Astrocyte (in vitro differentiated cells and primary cell): ENCODE measurements at regions not wholly inside any gene's neighbourhood (a gene's known extent, or its start where the extent isn't known, plus 50 kb on each side); places are given as distances from the start of the nearest gene placed in this dataset.
A peak's percentile ranks its signal among the peaks of the same experiment; 100 is the strongest.

Experiments
- DNase-seq: peaks from one replicate; pipeline ENCODE4 v3.0.0-alpha.2; 2010; ENCODE audit warnings: low read depth
- FAIRE-seq: peaks from 2 replicates; lab custom pipeline; 2011; peaks lifted over from hg19 to GRCh38; lab: Jason Lieb, UNC
- H2AFZ ChIP-seq: 2 replicates; pipeline ENCODE4 v1.6.0; 2012; ENCODE audit warnings: low read depth, low read length, inconsistent platforms
- H3K27ac ChIP-seq: 2 replicates; pipeline ENCODE4 v1.5.1; 2011; ENCODE audit warnings: low read depth, low read length, inconsistent platforms
- H3K27me3 ChIP-seq: 2 replicates; pipeline ENCODE4 v1.6.0; 2011; ENCODE audit warnings: low read length, inconsistent platforms; ENCODE audit not compliant: insufficient read depth
- H3K36me3 ChIP-seq: 2 replicates; pipeline ENCODE4 v1.5.1; 2011; ENCODE audit warnings: low read length, inconsistent platforms; ENCODE audit not compliant: insufficient read depth
- H3K4me1 ChIP-seq: 2 replicates; pipeline ENCODE4 v1.5.1; 2011; ENCODE audit warnings: low read length, inconsistent platforms; ENCODE audit not compliant: insufficient read depth
- H3K4me2 ChIP-seq: 2 replicates; pipeline ENCODE4 v1.6.0; 2012; ENCODE audit warnings: low read length, inconsistent platforms
- H3K4me3 ChIP-seq: 2 replicates; pipeline ENCODE4 v1.5.1; 2011; ENCODE audit warnings: low read depth, mild to moderate bottlenecking, low read length, inconsistent platforms; ENCODE audit not compliant: insufficient read depth
- H3K79me2 ChIP-seq: 2 replicates; pipeline ENCODE4 v1.6.0; 2012; ENCODE audit warnings: mild to moderate bottlenecking, low read length, inconsistent platforms; ENCODE audit not compliant: insufficient read depth
- H3K9ac ChIP-seq: 2 replicates; pipeline ENCODE4 v1.6.0; 2012; ENCODE audit warnings: mild to moderate bottlenecking, low read length, inconsistent platforms
- H3K9me3 ChIP-seq: 2 replicates; pipeline ENCODE4 v1.5.1; 2012; ENCODE audit warnings: low read depth, mild to moderate bottlenecking, low read length, inconsistent platforms; ENCODE audit not compliant: insufficient read depth
- H4K20me1 ChIP-seq: 2 replicates; pipeline ENCODE4 v1.6.0; 2012; ENCODE audit warnings: low read length, inconsistent platforms; ENCODE audit not compliant: insufficient read depth
- H3K27ac Mint-ChIP-seq: one replicate; pipeline ENCODE4 v1.8.0; 2021; ENCODE audit warnings: mild to moderate bottlenecking, mixed read lengths; ENCODE audit not compliant: unreplicated experiment
- H3K27me3 Mint-ChIP-seq: one replicate; pipeline ENCODE4 v1.8.0; 2021; ENCODE audit warnings: low read depth, mixed read lengths; ENCODE audit not compliant: unreplicated experiment
- H3K36me3 Mint-ChIP-seq: one replicate; pipeline ENCODE4 v1.8.0; 2021; ENCODE audit warnings: low read depth, mixed read lengths; ENCODE audit not compliant: unreplicated experiment
- H3K4me1 Mint-ChIP-seq: one replicate; pipeline ENCODE4 v1.8.0; 2021; ENCODE audit warnings: low read depth, mixed read lengths; ENCODE audit not compliant: unreplicated experiment
- H3K4me3 Mint-ChIP-seq: one replicate; pipeline ENCODE4 v1.8.0; 2021; ENCODE audit warnings: mild to moderate bottlenecking, moderate library complexity, mixed read lengths; ENCODE audit not compliant: unreplicated experiment
- H3K9me3 Mint-ChIP-seq: one replicate; pipeline ENCODE4 v1.8.0; 2021; ENCODE audit warnings: mild to moderate bottlenecking, mixed read lengths; ENCODE audit not compliant: unreplicated experiment
- CTCF ChIP-seq: IDR thresholded peaks from 2 replicates; pipeline ENCODE4 v1.5.1; 2011; ENCODE audit warnings: low read depth, mild to moderate bottlenecking, inconsistent platforms, low read length, moderate library complexity; ENCODE audit not compliant: insufficient read depth
- EZH2 ChIP-seq: IDR thresholded peaks from 2 replicates; pipeline ENCODE4 v1.6.1; 2012; ENCODE audit warnings: mild to moderate bottlenecking, low read length, inconsistent platforms; ENCODE audit not compliant: insufficient read depth

DNA sequence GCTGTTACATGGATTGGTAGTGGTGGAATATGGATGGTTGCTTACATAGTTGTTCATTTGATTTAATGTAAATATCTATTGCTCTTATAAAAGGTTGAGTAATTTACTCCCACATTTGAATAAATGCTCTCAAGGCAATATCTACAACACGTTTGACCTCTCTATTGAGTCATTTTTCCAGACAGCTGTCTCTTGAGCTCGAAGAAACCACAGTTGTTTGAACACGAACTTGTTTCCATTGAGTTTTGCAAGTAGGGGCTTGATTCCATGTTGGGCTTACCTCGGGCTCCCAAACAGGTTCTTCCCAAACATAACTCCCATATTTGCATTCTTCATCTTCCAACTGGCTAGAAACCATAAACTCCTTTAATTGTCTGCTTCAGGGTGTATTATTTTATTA, 115.0 kb upstream of the HMHB1 start:
- H3K27ac Mint-ChIP-seq = no peak overlapping the region
- no peak overlapping the region for H3K4me2 ChIP-seq
- no peak for FAIRE-seq
- H3K4me1 ChIP-seq = no peaks in the 10 kb centered on the region
- H3K4me1 Mint-ChIP-seq = peaks cover 3% of the 10 kb centered on the region
- no peaks in the 10 kb centered on the region for H3K36me3 Mint-ChIP-seq
- no peaks in the 10 kb centered on the region for H4K20me1 ChIP-seq
- H2AFZ ChIP-seq = no peak overlapping the region
- no peaks in the 10 kb centered on the region for H3K27me3 ChIP-seq
- TF ChIP-seq EZH2 (no peak), CTCF (no peak)
- H3K9me3 ChIP-seq = no peaks in the 10 kb centered on the region
- DNase-seq = no peak
- H3K4me3 ChIP-seq = no peak overlapping the region
- H3K79me2 ChIP-seq = no peaks in the 10 kb centered on the region
- H3K27me3 Mint-ChIP-seq = no peaks in the 10 kb centered on the region
- H3K4me3 Mint-ChIP-seq = no peak overlapping the region
- H3K9me3 Mint-ChIP-seq = no peaks in the 10 kb centered on the region
- no peaks in the 10 kb centered on the region for H3K36me3 ChIP-seq
- no peak overlapping the region for H3K27ac ChIP-seq
- H3K9ac ChIP-seq = no peak overlapping the region

DNA sequence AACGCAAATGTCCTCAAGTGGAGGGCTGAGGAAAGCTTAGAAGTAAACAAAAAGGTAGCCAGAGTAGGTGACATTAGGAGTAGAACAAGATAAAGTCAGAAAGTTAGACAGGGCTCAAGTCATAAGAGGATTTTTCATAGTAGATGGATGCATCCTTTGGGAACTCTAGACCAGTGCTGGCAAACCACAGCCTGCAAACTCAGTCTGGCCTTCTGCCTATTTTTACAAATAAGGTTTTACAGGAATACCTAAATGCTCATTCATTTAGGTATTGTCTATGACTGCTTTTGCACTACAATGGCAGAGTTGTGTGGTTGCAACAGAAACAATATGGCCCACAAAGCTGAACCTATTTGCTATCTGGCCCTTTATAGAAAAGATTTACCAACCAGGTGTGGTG, 116.0 kb upstream of the HMHB1 start:
- no peak overlapping the region for H3K4me2 ChIP-seq
- H3K27me3 ChIP-seq = no peaks in the 10 kb centered on the region
- TF ChIP-seq CTCF (no peak), EZH2 (no peak)
- H3K9me3 ChIP-seq = no peaks in the 10 kb centered on the region
- H3K36me3 Mint-ChIP-seq = no peaks in the 10 kb centered on the region
- no peak overlapping the region for H3K27ac Mint-ChIP-seq
- H3K27me3 Mint-ChIP-seq = no peaks in the 10 kb centered on the region
- H3K79me2 ChIP-seq = no peaks in the 10 kb centered on the region
- H3K27ac ChIP-seq = no peak overlapping the region
- H3K36me3 ChIP-seq = no peaks in the 10 kb centered on the region
- H3K9me3 Mint-ChIP-seq = no peaks in the 10 kb centered on the region
- no peaks in the 10 kb centered on the region for H3K4me1 ChIP-seq
- H3K4me1 Mint-ChIP-seq = peaks cover 3% of the 10 kb centered on the region
- H3K4me3 Mint-ChIP-seq = no peak overlapping the region
- DNase-seq (no peak), FAIRE-seq (no peak)
- H4K20me1 ChIP-seq = no peaks in the 10 kb centered on the region
- H2AFZ ChIP-seq = no peak overlapping the region
- no peak overlapping the region for H3K4me3 ChIP-seq
- H3K9ac ChIP-seq = no peak overlapping the region

GRCh38 chr5:143695244-143695864, 116.6 kb upstream of the HMHB1 start:
- Histone ChIP-seq H4K20me1 (no peaks in the 10 kb centered on the region), H3K9me3 (no peaks in the 10 kb centered on the region), H3K27me3 (no peaks in the 10 kb centered on the region), H3K36me3 (no peaks in the 10 kb centered on the region), H3K4me3 (no peak overlapping the region), H3K79me2 (no peaks in the 10 kb centered on the region), H3K4me2 (no peak overlapping the region), H3K27ac (no peak overlapping the region), H2AFZ (no peak overlapping the region), H3K4me1 (no peaks in the 10 kb centered on the region), H3K9ac (no peak overlapping the region)
- FAIRE-seq = peak; percentile 59
- Mint-ChIP-seq H3K36me3 (no peaks in the 10 kb centered on the region), H3K27me3 (peaks cover 2% of the 10 kb centered on the region), H3K9me3 (no peaks in the 10 kb centered on the region), H3K4me3 (no peak overlapping the region), H3K27ac (no peak overlapping the region), H3K4me1 (peaks cover 3% of the 10 kb centered on the region)
- TF ChIP-seq CTCF (no peak), EZH2 (no peak)
- DNase-seq = no peak
